ENCODE measurements at regions not wholly inside any gene's neighbourhood (a gene's known extent, or its start where the extent isn't known, plus 50 kb on each side); places are given as distances from the start of the nearest gene placed in this dataset.
"Not testable (repeated sequence)": the region's sequence is repeated elsewhere in the genome, so short reads cannot be mapped to it uniquely, and the experiment has no call there.

GRCh38 chr21:33121715-33122475, 52.0 kb downstream of the OLIG1 start:
- DNase-seq = no peak

- no peak for DNase-seq
These were observed 52.6 kb downstream of the OLIG1 start for GRCh38 chr21:33122507-33122906.

- DNase-seq = no peak
These were observed 53.6 kb downstream of the OLIG1 start for GRCh38 chr21:33123374-33124123.

GRCh38 chr21:33124889-33125288, 54.9 kb downstream of the OLIG1 start:
- DNase-seq = no peak

GRCh38 chr21:33125680-33126375, 55.9 kb downstream of the OLIG1 start:
- DNase-seq = no peak

GRCh38 chr21:33126569-33126968, 56.6 kb downstream of the OLIG1 start:
- DNase-seq = no peak

- DNase-seq = peak; percentile 35 to 44
These were observed 57.4 kb downstream of the OLIG1 start for GRCh38 chr21:33127154-33127867.

GRCh38 chr21:33127868-33128242, 57.9 kb downstream of the OLIG1 start:
- DNase-seq = no peak

GRCh38 chr21:33128538-33128937, 58.6 kb downstream of the OLIG1 start:
- DNase-seq = no peak

- DNase-seq = peak in 1 of 2 donors; percentile 4
These were observed 62.1 kb downstream of the OLIG1 start for GRCh38 chr21:33132054-33132453.

- DNase-seq = no peak
These were observed 64.0 kb downstream of the OLIG1 start for GRCh38 chr21:33133892-33134291.

GRCh38 chr21:33135925-33136324, 66.0 kb downstream of the OLIG1 start:
- no peak for DNase-seq

- no peak for DNase-seq
These were observed 67.0 kb downstream of the OLIG1 start for GRCh38 chr21:33136847-33137502.

GRCh38 chr21:33139084-33139483, 69.1 kb downstream of the OLIG1 start:
- no peak for DNase-seq

GRCh38 chr21:33140288-33140687, 70.3 kb downstream of the OLIG1 start:
- no peak for DNase-seq

GRCh38 chr21:33146467-33146866, 76.5 kb downstream of the OLIG1 start:
- DNase-seq = no peak

- DNase-seq = no peak
These were observed 79.2 kb downstream of the OLIG1 start for GRCh38 chr21:33149181-33149580.

GRCh38 chr21:33150968-33151367, 78.8 kb upstream of the IFNAR2 start:
- not testable (repeated sequence) for DNase-seq

- DNase-seq = peak; percentile 16
These were observed 77.6 kb upstream of the IFNAR2 start for GRCh38 chr21:33151941-33152731.

- DNase-seq = no peak
These were observed 77.0 kb upstream of the IFNAR2 start for GRCh38 chr21:33152732-33153130.

GRCh38 chr21:33155005-33155404, 74.7 kb upstream of the IFNAR2 start:
- no peak for DNase-seq

- DNase-seq = no peak
These were observed 74.3 kb upstream of the IFNAR2 start for GRCh38 chr21:33155422-33155821.

All from bone marrow (tissue), 2 donors.